OCI-LY1 (cell line): ENCODE measurements at regions not wholly inside any gene's neighbourhood (a gene's known extent, or its start where the extent isn't known, plus 50 kb on each side); places are given as distances from the start of the nearest gene placed in this dataset.

Experiments used
- CTCF ChIP-seq: fragments of 200-600 bp; sonication (generic), shearing (Covaris generic); IDR thresholded peaks from 2 replicates; pipeline ENCODE4 v1.5.1; 2017; ENCODE audit warnings: mild to moderate bottlenecking, antibody characterized with exemption, low read length, moderate library complexity, mixed read lengths
- EZH2 ChIP-seq: fragments of 200-600 bp; sonication (generic), shearing (Covaris generic); IDR thresholded peaks from 2 replicates; pipeline ENCODE4 v1.8.0; 2017; ENCODE audit warnings: borderline replicate concordance, mixed run types, mild to moderate bottlenecking, antibody characterized with exemption, low read length, moderate library complexity, mixed read lengths

GRCh38 chr2:34115076-34115475 is 516.0 kb upstream of the FAM98A start:
- TF ChIP-seq CTCF (no peak), EZH2 (no peak)
